WTC11 (cell line): ENCODE measurements at regions not wholly inside any gene's neighbourhood (a gene's known extent, or its start where the extent isn't known, plus 50 kb on each side); places are given as distances from the start of the nearest gene placed in this dataset.

Experiments
- ATAC-seq: fragments of 200-7000 bp; cut with Tn5 transposase; 2 replicates; pipeline ENCODE4 v1.10.0; 2021; ENCODE audit warnings: mild to moderate bottlenecking, moderate library complexity
- CTCF ChIA-PET: fragments of 300-600 bp; sonication (Branson Sonifier 250); formaldehyde crosslinking; loops from one replicate; lab custom pipeline; 2021; ENCODE audit warnings: antibody characterized with exemption; lab: Charles Lee
- POLR2A ChIA-PET: fragments of 350-600 bp; sonication (Branson Sonifier 250); formaldehyde crosslinking; loops from one replicate; lab custom pipeline; 2021; ENCODE audit warnings: antibody characterized with exemption; lab: Charles Lee
- DNase-seq: peaks from one replicate; pipeline ENCODE4 v3.0.0; 2021; ENCODE audit warnings: low spot score
- H3K27ac Mint-ChIP-seq: 2 replicates; pipeline ENCODE4 v1.8.0; 2021; ENCODE audit warnings: mixed read lengths
- H3K27me3 Mint-ChIP-seq: 2 replicates; pipeline ENCODE4 v1.8.0; 2021; ENCODE audit warnings: low read depth, mild to moderate bottlenecking, moderate library complexity, mixed read lengths
- H3K36me3 Mint-ChIP-seq: 2 replicates; pipeline ENCODE4 v1.8.0; 2021; ENCODE audit warnings: mixed read lengths
- H3K4me1 Mint-ChIP-seq: 2 replicates; pipeline ENCODE4 v1.8.0; 2022; ENCODE audit warnings: mixed read lengths
- H3K4me3 Mint-ChIP-seq: 2 replicates; pipeline ENCODE4 v1.8.0; 2021; ENCODE audit warnings: mild to moderate bottlenecking, moderate library complexity, mixed read lengths
- H3K9me3 Mint-ChIP-seq: 2 replicates; pipeline ENCODE4 v1.8.0; 2021; ENCODE audit warnings: mixed read lengths
- ELF4 ChIP-seq: sonication (generic); formaldehyde crosslinking; IDR thresholded peaks from 2 replicates; pipeline ENCODE4 v1.8.1; 2022; ENCODE audit warnings: low read depth, mild to moderate bottlenecking, moderate library complexity, missing genetic modification reagents
- GRHL2 ChIP-seq: fragments of 250-450 bp; sonication (Bioruptor Pico); IDR thresholded peaks from 2 replicates; pipeline ENCODE4 v1.8.0; 2022; ENCODE audit warnings: mild to moderate bottlenecking, moderate library complexity; ENCODE audit not compliant: insufficient replicate concordance, severe bottlenecking
- MYBL2 ChIP-seq: sonication (generic); formaldehyde crosslinking; IDR thresholded peaks from 2 replicates; pipeline ENCODE4 v1.8.1; 2023; ENCODE audit warnings: mild to moderate bottlenecking, moderate library complexity, missing genetic modification reagents
- NR1H2 ChIP-seq: sonication (generic); formaldehyde crosslinking; IDR thresholded peaks from 2 replicates; pipeline ENCODE4 v1.9.0; 2021; ENCODE audit warnings: mild to moderate bottlenecking, moderate library complexity, missing genetic modification reagents
- NR3C1 ChIP-seq: sonication (generic); formaldehyde crosslinking; conservative IDR thresholded peaks from 2 replicates; pipeline ENCODE4 v1.8.1; 2023; ENCODE audit warnings: low read depth, mild to moderate bottlenecking, missing genetic modification reagents
- OVOL2 ChIP-seq: fragments of 250-450 bp; sonication (Bioruptor Pico); IDR thresholded peaks from 2 replicates; pipeline ENCODE4 v1.9.0; 2021; ENCODE audit warnings: mild to moderate bottlenecking, borderline replicate concordance
- RELA ChIP-seq: sonication (generic); formaldehyde crosslinking; IDR thresholded peaks from 2 replicates; pipeline ENCODE4 v1.8.1; 2022; ENCODE audit warnings: missing genetic modification reagents, mild to moderate bottlenecking, borderline replicate concordance
- TCF7 ChIP-seq: sonication (generic); formaldehyde crosslinking; IDR thresholded peaks from 2 replicates; pipeline ENCODE4 v1.8.0; 2022; ENCODE audit warnings: mild to moderate bottlenecking, low read depth, missing genetic modification reagents, moderate library complexity
- TEAD4 ChIP-seq: sonication (generic); formaldehyde crosslinking; IDR thresholded peaks from 2 replicates; pipeline ENCODE4 v1.8.0; 2022; ENCODE audit warnings: mild to moderate bottlenecking, missing genetic modification reagents
- TP53 ChIP-seq: sonication (generic); formaldehyde crosslinking; IDR thresholded peaks from 2 replicates; pipeline ENCODE4 v1.8.1; 2023; ENCODE audit warnings: mild to moderate bottlenecking, missing genetic modification reagents
- TF ChIP-seq, protein P1 (sequence below): sonication (generic); formaldehyde crosslinking; IDR thresholded peaks from 2 replicates; pipeline ENCODE4 v1.8.1; 2023; ENCODE audit warnings: mild to moderate bottlenecking, missing genetic modification reagents, moderate library complexity
- TF ChIP-seq, protein P2 (sequence below): sonication (generic); formaldehyde crosslinking; IDR thresholded peaks from 2 replicates; pipeline ENCODE4 v1.8.1; 2023; ENCODE audit warnings: mild to moderate bottlenecking, moderate library complexity, missing genetic modification reagents
- TF ChIP-seq, protein P3 (sequence below): sonication (generic); formaldehyde crosslinking; IDR thresholded peaks from 2 replicates; pipeline ENCODE4 v1.8.0; 2023; ENCODE audit warnings: mild to moderate bottlenecking, missing genetic modification reagents
- TF ChIP-seq, protein P4 (sequence below): sonication (generic); formaldehyde crosslinking; IDR thresholded peaks from 2 replicates; pipeline ENCODE4 v1.8.1; 2022; ENCODE audit warnings: mild to moderate bottlenecking, moderate library complexity, missing genetic modification reagents
- TF ChIP-seq, protein P5 (sequence below): fragments of 250-450 bp; sonication (Bioruptor Pico); IDR thresholded peaks from 2 replicates; pipeline ENCODE4 v1.9.0; 2021; ENCODE audit warnings: mild to moderate bottlenecking
- TF ChIP-seq, protein P6 (sequence below): fragments of 200-600 bp; IDR thresholded peaks from 2 replicates; pipeline ENCODE4 v1.8.0; 2022; ENCODE audit warnings: antibody characterized with exemption

DNA sequence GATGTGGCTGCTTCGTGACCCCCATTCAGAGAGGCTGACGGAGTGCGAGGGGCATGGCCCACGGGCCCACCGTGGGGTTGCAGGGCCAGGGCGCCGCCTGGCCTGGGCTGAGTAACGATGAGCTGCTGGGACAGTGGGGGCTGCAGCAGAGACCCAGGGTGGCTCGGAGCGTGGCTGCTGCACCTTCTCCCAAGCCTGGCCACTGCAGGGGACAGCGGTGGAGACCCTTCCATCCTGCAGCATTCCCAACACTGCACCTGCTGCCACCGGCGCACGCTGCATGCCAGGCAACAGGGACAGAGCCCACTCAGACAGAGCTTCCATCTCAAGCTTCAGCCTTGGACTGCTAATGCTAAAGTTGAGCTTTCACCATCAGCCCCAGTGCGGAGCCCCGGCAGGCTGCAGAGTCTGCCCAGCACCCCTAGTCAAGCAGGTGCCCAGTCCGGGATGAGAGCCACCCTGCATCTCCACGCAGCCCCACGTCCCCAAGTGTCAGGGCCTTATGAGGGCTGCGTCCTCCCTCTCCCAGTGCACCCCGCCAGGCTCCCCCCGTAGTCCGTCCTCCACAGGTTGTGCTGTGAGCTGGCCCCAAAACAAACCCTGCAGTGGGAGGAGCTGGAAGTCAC is 89.4 kb upstream of the AFDN start:
- H3K27ac Mint-ChIP-seq, result no peak overlapping the region
- H3K9me3 Mint-ChIP-seq, result peaks cover 6% of the 10 kb centered on the region
- POLR2A ChIA-PET, result interaction anchor here (0.5 kb wide), 1 partner anchor 199 kb away, joined by 4 read pairs; no protein-coding TSS in a partner anchor
- H3K4me3 Mint-ChIP-seq, result no peak overlapping the region
- H3K27me3 Mint-ChIP-seq, result no peaks in the 10 kb centered on the region
- CTCF ChIA-PET, result no interaction called here
- no peaks in the 10 kb centered on the region for H3K36me3 Mint-ChIP-seq
- ATAC-seq, result no peak
- peaks cover 3% of the 10 kb centered on the region; the same call in 1 of the 2 replicates for H3K4me1 Mint-ChIP-seq
- DNase-seq, result no peak
- TF ChIP-seq, protein P1, sequence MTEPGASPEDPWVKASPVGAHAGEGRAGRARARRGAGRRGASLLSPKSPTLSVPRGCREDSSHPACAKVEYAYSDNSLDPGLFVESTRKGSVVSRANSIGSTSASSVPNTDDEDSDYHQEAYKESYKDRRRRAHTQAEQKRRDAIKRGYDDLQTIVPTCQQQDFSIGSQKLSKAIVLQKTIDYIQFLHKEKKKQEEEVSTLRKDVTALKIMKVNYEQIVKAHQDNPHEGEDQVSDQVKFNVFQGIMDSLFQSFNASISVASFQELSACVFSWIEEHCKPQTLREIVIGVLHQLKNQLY (CRISPR knock-in tag), result no peak
- TF ChIP-seq TP53 (CRISPR knock-in tag), result no peak
- TF ChIP-seq NR3C1 (CRISPR knock-in tag), result no peak
- no peak for TF ChIP-seq TEAD4 (CRISPR knock-in tag)
- no peak for TF ChIP-seq OVOL2
- TF ChIP-seq, protein P2, sequence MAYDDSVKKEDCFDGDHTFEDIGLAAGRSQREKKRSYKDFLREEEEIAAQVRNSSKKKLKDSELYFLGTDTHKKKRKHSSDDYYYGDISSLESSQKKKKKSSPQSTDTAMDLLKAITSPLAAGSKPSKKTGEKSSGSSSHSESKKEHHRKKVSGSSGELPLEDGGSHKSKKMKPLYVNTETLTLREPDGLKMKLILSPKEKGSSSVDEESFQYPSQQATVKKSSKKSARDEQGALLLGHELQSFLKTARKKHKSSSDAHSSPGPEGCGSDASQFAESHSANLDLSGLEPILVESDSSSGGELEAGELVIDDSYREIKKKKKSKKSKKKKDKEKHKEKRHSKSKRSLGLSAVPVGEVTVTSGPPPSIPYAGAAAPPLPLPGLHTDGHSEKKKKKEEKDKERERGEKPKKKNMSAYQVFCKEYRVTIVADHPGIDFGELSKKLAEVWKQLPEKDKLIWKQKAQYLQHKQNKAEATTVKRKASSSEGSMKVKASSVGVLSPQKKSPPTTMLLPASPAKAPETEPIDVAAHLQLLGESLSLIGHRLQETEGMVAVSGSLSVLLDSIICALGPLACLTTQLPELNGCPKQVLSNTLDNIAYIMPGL (CRISPR knock-in tag), result no peak
- TF ChIP-seq, protein P3, sequence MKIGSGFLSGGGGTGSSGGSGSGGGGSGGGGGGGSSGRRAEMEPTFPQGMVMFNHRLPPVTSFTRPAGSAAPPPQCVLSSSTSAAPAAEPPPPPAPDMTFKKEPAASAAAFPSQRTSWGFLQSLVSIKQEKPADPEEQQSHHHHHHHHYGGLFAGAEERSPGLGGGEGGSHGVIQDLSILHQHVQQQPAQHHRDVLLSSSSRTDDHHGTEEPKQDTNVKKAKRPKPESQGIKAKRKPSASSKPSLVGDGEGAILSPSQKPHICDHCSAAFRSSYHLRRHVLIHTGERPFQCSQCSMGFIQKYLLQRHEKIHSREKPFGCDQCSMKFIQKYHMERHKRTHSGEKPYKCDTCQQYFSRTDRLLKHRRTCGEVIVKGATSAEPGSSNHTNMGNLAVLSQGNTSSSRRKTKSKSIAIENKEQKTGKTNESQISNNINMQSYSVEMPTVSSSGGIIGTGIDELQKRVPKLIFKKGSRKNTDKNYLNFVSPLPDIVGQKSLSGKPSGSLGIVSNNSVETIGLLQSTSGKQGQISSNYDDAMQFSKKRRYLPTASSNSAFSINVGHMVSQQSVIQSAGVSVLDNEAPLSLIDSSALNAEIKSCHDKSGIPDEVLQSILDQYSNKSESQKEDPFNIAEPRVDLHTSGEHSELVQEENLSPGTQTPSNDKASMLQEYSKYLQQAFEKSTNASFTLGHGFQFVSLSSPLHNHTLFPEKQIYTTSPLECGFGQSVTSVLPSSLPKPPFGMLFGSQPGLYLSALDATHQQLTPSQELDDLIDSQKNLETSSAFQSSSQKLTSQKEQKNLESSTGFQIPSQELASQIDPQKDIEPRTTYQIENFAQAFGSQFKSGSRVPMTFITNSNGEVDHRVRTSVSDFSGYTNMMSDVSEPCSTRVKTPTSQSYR (CRISPR knock-in tag), result no peak
- TF ChIP-seq RELA (CRISPR knock-in tag), result no peak
- no peak for TF ChIP-seq TCF7

DNA sequence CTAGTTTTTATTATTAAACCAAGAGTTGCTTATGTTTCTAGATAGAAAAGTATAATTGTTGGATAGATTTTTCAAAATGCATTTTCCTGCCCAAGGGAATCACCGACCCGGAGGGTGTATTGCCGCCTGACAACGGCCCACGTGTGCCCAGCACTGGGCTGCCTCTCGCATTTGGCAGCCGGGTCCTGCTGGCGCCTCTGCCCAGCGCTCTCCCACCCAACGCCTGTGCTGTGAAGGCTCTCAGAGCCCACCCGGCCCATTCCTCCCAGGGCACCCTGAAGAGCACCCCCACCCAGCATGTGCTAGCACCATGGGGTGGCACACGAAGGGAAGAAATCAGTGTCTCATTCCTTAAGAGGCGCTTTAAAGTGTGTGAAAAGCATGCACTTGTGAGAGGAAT is 88.3 kb upstream of the AFDN start:
- H3K36me3 Mint-ChIP-seq, result no peaks in the 10 kb centered on the region
- no peak overlapping the region for H3K4me3 Mint-ChIP-seq
- ATAC-seq (no peak), DNase-seq (no peak)
- POLR2A ChIA-PET, result no interaction called here
- H3K27me3 Mint-ChIP-seq, result no peaks in the 10 kb centered on the region
- H3K27ac Mint-ChIP-seq, result no peak overlapping the region
- TF ChIP-seq, protein P4, sequence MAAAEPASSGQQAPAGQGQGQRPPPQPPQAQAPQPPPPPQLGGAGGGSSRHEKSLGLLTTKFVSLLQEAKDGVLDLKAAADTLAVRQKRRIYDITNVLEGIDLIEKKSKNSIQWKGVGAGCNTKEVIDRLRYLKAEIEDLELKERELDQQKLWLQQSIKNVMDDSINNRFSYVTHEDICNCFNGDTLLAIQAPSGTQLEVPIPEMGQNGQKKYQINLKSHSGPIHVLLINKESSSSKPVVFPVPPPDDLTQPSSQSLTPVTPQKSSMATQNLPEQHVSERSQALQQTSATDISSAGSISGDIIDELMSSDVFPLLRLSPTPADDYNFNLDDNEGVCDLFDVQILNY (CRISPR knock-in tag), result no peak
- TF ChIP-seq GRHL2 (CRISPR knock-in tag) (no peak), ELF4 (CRISPR knock-in tag) (no peak), NR1H2 (CRISPR knock-in tag) (no peak), MYBL2 (CRISPR knock-in tag) (no peak)
- TF ChIP-seq, protein P5, sequence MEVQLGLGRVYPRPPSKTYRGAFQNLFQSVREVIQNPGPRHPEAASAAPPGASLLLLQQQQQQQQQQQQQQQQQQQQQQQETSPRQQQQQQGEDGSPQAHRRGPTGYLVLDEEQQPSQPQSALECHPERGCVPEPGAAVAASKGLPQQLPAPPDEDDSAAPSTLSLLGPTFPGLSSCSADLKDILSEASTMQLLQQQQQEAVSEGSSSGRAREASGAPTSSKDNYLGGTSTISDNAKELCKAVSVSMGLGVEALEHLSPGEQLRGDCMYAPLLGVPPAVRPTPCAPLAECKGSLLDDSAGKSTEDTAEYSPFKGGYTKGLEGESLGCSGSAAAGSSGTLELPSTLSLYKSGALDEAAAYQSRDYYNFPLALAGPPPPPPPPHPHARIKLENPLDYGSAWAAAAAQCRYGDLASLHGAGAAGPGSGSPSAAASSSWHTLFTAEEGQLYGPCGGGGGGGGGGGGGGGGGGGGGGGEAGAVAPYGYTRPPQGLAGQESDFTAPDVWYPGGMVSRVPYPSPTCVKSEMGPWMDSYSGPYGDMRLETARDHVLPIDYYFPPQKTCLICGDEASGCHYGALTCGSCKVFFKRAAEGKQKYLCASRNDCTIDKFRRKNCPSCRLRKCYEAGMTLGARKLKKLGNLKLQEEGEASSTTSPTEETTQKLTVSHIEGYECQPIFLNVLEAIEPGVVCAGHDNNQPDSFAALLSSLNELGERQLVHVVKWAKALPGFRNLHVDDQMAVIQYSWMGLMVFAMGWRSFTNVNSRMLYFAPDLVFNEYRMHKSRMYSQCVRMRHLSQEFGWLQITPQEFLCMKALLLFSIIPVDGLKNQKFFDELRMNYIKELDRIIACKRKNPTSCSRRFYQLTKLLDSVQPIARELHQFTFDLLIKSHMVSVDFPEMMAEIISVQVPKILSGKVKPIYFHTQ (CRISPR knock-in tag), result no peak
- TF ChIP-seq, protein P6, sequence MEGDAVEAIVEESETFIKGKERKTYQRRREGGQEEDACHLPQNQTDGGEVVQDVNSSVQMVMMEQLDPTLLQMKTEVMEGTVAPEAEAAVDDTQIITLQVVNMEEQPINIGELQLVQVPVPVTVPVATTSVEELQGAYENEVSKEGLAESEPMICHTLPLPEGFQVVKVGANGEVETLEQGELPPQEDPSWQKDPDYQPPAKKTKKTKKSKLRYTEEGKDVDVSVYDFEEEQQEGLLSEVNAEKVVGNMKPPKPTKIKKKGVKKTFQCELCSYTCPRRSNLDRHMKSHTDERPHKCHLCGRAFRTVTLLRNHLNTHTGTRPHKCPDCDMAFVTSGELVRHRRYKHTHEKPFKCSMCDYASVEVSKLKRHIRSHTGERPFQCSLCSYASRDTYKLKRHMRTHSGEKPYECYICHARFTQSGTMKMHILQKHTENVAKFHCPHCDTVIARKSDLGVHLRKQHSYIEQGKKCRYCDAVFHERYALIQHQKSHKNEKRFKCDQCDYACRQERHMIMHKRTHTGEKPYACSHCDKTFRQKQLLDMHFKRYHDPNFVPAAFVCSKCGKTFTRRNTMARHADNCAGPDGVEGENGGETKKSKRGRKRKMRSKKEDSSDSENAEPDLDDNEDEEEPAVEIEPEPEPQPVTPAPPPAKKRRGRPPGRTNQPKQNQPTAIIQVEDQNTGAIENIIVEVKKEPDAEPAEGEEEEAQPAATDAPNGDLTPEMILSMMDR, result no peak
- TF ChIP-seq, protein P2 (CRISPR knock-in tag), result no peak
- CTCF ChIA-PET, result no interaction called here
- H3K9me3 Mint-ChIP-seq, result peaks cover 4% of the 10 kb centered on the region
- peaks cover 6% of the 10 kb centered on the region; the same call in 1 of the 2 replicates for H3K4me1 Mint-ChIP-seq
